Upper lobe of left lung (tissue), 4 donors: ENCODE measurements at regions not wholly inside any gene's neighbourhood (a gene's known extent, or its start where the extent isn't known, plus 50 kb on each side); places are given as distances from the start of the nearest gene placed in this dataset.

ENCODE experiments used
- CTCF ChIP-seq, 6 experiments: fragments of 450-650 bp in 4 of 6; fragments of 200-600 bp in 2 of 6; sonication (generic) in 2 of 6; IDR thresholded peaks; one replicate each; pipeline ENCODE4 v1.5.1; 2016 to 2019; ENCODE audit warnings: antibody characterized with exemption in 6 of 6
- EP300 ChIP-seq, 4 donors: sonication (generic); formaldehyde crosslinking; IDR thresholded peaks; one replicate each; pipeline ENCODE4 v1.5.1; 2017; ENCODE audit warnings: antibody characterized with exemption in 4 of 4, control low read depth in 2 of 4
- POLR2A ChIP-seq, 4 donors: fragments of 450-650 bp; IDR thresholded peaks; one replicate each; pipeline ENCODE4 v1.5.1; 2016 to 2017; ENCODE audit warnings: antibody characterized with exemption in 4 of 4, mild to moderate bottlenecking in 2 of 4
- POLR2AphosphoS5 ChIP-seq, 2 donors: sonication (generic); formaldehyde crosslinking; IDR thresholded peaks; one replicate each; pipeline ENCODE4 v1.5.1; 2017; ENCODE audit warnings: antibody characterized with exemption in 2 of 2

- TF ChIP-seq CTCF (IDR thresholded peaks at IDR 0.05) (no peak), POLR2A (IDR thresholded peaks at IDR 0.05) (no peak), POLR2AphosphoS5 (IDR thresholded peaks at IDR 0.05) (no peak), EP300 (IDR thresholded peaks at IDR 0.05) (no peak)
Observed at GRCh38 chr13:31055589-31055988, 106.1 kb downstream of the HSPH1 start.
